ENCODE measurements at regions not wholly inside any gene's neighbourhood (a gene's known extent, or its start where the extent isn't known, plus 50 kb on each side); places are given as distances from the start of the nearest gene placed in this dataset.

DNA sequence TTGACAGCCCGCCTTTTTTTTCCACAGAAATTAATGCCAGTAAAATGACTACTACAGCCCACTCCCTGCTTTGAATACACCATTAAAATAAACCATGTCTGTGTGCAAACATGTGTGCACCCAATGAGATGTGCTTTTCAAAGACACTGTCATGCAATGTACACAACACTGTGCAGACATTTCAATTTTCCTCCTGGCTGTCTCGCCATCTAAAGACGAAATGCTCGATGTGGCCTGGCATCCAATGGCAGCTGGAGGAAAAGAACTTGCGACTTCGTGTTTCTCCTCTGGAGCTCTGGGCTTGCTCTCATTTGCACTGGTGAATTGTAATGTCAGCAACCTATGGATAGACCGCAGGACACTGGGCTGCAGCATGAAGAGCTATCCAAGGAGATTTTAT, 147.0 kb upstream of the NAV2 start:
- peaks cover 0 to 25% (median 6%) of the 10 kb centered on the region in 4 experiments for H3K27me3 ChIP-seq (replicated peaks in 1 of 4; ENCODE audit: control extremely low read depth in 1 of 4, control insufficient read depth in 3 of 4, insufficient read depth in 4 of 4, low read length in 3 of 4)

DNA sequence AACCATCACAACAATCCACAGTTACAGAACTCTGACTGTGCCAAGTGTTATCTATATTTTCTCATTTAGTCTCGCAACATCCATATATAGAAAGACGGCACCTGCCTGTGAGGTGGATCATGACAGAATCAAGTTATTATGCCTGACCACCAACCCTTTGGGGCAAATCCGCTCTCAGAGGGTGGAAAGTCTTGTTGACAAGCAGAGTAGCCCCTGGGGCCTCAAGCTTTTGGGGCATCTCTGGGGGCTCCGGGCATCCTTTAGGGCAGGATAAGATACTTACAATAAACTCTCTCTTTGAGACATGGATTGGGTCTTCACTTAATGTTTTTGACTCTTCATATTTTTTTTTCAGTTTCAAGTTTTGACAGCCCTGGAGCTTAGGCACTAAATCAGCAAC, 150.5 kb upstream of the NAV2 start:
- Histone ChIP-seq H3K36me3 (replicated peaks in 1 of 2; ENCODE audit: control extremely low read depth in 1 of 2, control insufficient read depth in 1 of 2, extremely low read depth in 1 of 2, insufficient read depth in 2 of 2, low read length in 1 of 2) (no peaks in the 10 kb centered on the region), H3K4me2 (replicated peaks; ENCODE audit: low read depth, low read length, poor library complexity, severe bottlenecking) (no peak overlapping the region), H2AFZ (ENCODE audit: insufficient read depth, low read depth, low read length, poor library complexity, severe bottlenecking) (no peak overlapping the region), H4K20me1 (ENCODE audit: control insufficient read depth, insufficient read depth, low read length, poor library complexity, severe bottlenecking) (no peaks in the 10 kb centered on the region), H3K27ac (ENCODE audit: low read length in 2 of 2) (no peak overlapping the region), H3K4me3 (ENCODE audit: control extremely low read depth in 1 of 5, extremely low read depth in 1 of 5, insufficient read depth in 1 of 5, low read depth in 2 of 5, low read length in 4 of 5) (no peak overlapping the region), H3K4me1 (ENCODE audit: control insufficient read depth in 2 of 2, insufficient read depth in 2 of 2, low read length in 2 of 2) (no peaks in the 10 kb centered on the region), H3K9me3 (ENCODE audit: control extremely low read depth in 1 of 3, control insufficient read depth in 2 of 3, insufficient read depth in 1 of 3, low read length in 2 of 3) (no peaks in the 10 kb centered on the region), H3K79me2 (ENCODE audit: control insufficient read depth, insufficient read depth, low read length) (no peaks in the 10 kb centered on the region), H3K27me3 (replicated peaks in 1 of 4; ENCODE audit: control extremely low read depth in 1 of 4, control insufficient read depth in 3 of 4, insufficient read depth in 4 of 4, low read length in 3 of 4) (peaks cover 0 to 23% (median 7%) of the 10 kb centered on the region in 4 experiments), H3K9ac (ENCODE audit: low read length) (no peak overlapping the region)
- ChIA-PET POLR2A (no interaction called here), CTCF (interaction anchor here (1.4 to 6.0 kb wide), 3 partner anchors 181 to 565 kb away, joined by 3 to 46 read pairs (median 20); no protein-coding TSS in a partner anchor)
- intact Hi-C loops (cut with micrococcal nuclease) = loop anchor here (5.0 kb wide), 1 partner anchor 570 kb away; no protein-coding TSS in a partner anchor
- DNase-seq = no peak
- peaks cover 1% of the 10 kb centered on the region for H3K4me1 Mint-ChIP-seq
- H3K4me3 Mint-ChIP-seq = no peak overlapping the region
- no peaks in the 10 kb centered on the region for H3K9me3 Mint-ChIP-seq (ENCODE audit: insufficient read depth)
- H3K27me3 Mint-ChIP-seq = peaks cover 7% of the 10 kb centered on the region
- no peak for ATAC-seq (ENCODE audit: low read depth)
- 100% methylated on average over 2 of the region's 4 CpGs for WGBS (ENCODE audit: insufficient coverage)
- H3K27ac Mint-ChIP-seq = no peak overlapping the region
- no peak for TF ChIP-seq EZH2 (IDR thresholded peaks at IDR 0.05; ENCODE audit: borderline replicate concordance, insufficient read depth, low read depth, low read length, poor library complexity, severe bottlenecking)
- TF ChIP-seq, protein P1, sequence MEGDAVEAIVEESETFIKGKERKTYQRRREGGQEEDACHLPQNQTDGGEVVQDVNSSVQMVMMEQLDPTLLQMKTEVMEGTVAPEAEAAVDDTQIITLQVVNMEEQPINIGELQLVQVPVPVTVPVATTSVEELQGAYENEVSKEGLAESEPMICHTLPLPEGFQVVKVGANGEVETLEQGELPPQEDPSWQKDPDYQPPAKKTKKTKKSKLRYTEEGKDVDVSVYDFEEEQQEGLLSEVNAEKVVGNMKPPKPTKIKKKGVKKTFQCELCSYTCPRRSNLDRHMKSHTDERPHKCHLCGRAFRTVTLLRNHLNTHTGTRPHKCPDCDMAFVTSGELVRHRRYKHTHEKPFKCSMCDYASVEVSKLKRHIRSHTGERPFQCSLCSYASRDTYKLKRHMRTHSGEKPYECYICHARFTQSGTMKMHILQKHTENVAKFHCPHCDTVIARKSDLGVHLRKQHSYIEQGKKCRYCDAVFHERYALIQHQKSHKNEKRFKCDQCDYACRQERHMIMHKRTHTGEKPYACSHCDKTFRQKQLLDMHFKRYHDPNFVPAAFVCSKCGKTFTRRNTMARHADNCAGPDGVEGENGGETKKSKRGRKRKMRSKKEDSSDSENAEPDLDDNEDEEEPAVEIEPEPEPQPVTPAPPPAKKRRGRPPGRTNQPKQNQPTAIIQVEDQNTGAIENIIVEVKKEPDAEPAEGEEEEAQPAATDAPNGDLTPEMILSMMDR (IDR thresholded peaks at IDR 0.05) = no peak

More for the DNA sequence above, 147.0 kb upstream of the NAV2 start:
- no peaks in the 10 kb centered on the region for H3K79me2 ChIP-seq (ENCODE audit: control insufficient read depth, insufficient read depth, low read length)
- WGBS (ENCODE audit: insufficient coverage) = 97% methylated on average over 5 of the region's 7 CpGs
- no peak overlapping the region for H2AFZ ChIP-seq (ENCODE audit: insufficient read depth, low read depth, low read length, poor library complexity, severe bottlenecking)
- Mint-ChIP-seq H3K4me3 (no peak overlapping the region), H3K4me1 (no peaks in the 10 kb centered on the region), H3K9me3 (ENCODE audit: insufficient read depth) (no peaks in the 10 kb centered on the region), H3K27me3 (peaks cover 9% of the 10 kb centered on the region), H3K27ac (no peak overlapping the region)
- ChIA-PET POLR2A (no interaction called here), CTCF (interaction anchor here (0.9 to 6.0 kb wide), 7 partner anchors 8 to 337 kb away, joined by 4 to 46 read pairs (median 7); no protein-coding TSS in a partner anchor)
- no peak for TF ChIP-seq EZH2 (IDR thresholded peaks at IDR 0.05; ENCODE audit: borderline replicate concordance, insufficient read depth, low read depth, low read length, poor library complexity, severe bottlenecking)
- TF ChIP-seq, protein P1 (IDR thresholded peaks at IDR 0.05) = no peak
- no peaks in the 10 kb centered on the region for H3K36me3 ChIP-seq (replicated peaks in 1 of 2; ENCODE audit: control extremely low read depth in 1 of 2, control insufficient read depth in 1 of 2, extremely low read depth in 1 of 2, insufficient read depth in 2 of 2, low read length in 1 of 2)
- no peaks in the 10 kb centered on the region for H3K4me1 ChIP-seq (ENCODE audit: control insufficient read depth in 2 of 2, insufficient read depth in 2 of 2, low read length in 2 of 2)
- intact Hi-C loops (cut with micrococcal nuclease) = no loop called here
- no peak overlapping the region for H3K4me2 ChIP-seq (replicated peaks; ENCODE audit: low read depth, low read length, poor library complexity, severe bottlenecking)
- no peaks in the 10 kb centered on the region for H4K20me1 ChIP-seq (ENCODE audit: control insufficient read depth, insufficient read depth, low read length, poor library complexity, severe bottlenecking)
- ATAC-seq (ENCODE audit: low read depth) (no peak), DNase-seq (no peak)
- no peak overlapping the region for H3K27ac ChIP-seq (ENCODE audit: low read length in 2 of 2)
- H3K9me3 ChIP-seq (ENCODE audit: control extremely low read depth in 1 of 3, control insufficient read depth in 2 of 3, insufficient read depth in 1 of 3, low read length in 2 of 3) = no peaks in the 10 kb centered on the region
- H3K9ac ChIP-seq (ENCODE audit: low read length) = no peak overlapping the region
- no peak overlapping the region for H3K4me3 ChIP-seq (ENCODE audit: control extremely low read depth in 1 of 5, extremely low read depth in 1 of 5, insufficient read depth in 1 of 5, low read depth in 2 of 5, low read length in 4 of 5)

All from B cell (primary cell).